ENCODE measurements at regions not wholly inside any gene's neighbourhood (a gene's known extent, or its start where the extent isn't known, plus 50 kb on each side); places are given as distances from the start of the nearest gene placed in this dataset.

- TF ChIP-seq EP300 (IDR thresholded peaks at IDR 0.05) (no peak), POLR2AphosphoS5 (IDR thresholded peaks at IDR 0.05) (no peak), POLR2A (IDR thresholded peaks at IDR 0.05) (no peak)
These were observed 414.4 kb upstream of the ALCAM start for GRCh38 chr3:104952146-104952972.

All from sigmoid colon (tissue), 4 donors.